Lower leg skin (tissue), 4 donors: ENCODE measurements at regions not wholly inside any gene's neighbourhood (a gene's known extent, or its start where the extent isn't known, plus 50 kb on each side); places are given as distances from the start of the nearest gene placed in this dataset.

Experiments used
- DNase-seq, 2 donors: peaks; one replicate each; pipeline ENCODE4 v3.0.0-alpha.2; 2019; ENCODE audit warnings: low spot score in 2 of 2
- H3K4me3 ChIP-seq: fragments of 200-600 bp; sonication (generic); 2 replicates; pipeline ENCODE4 v1.5.1; 2017; ENCODE audit warnings: mild to moderate bottlenecking, low read depth; ENCODE audit not compliant: poor library complexity, severe bottlenecking
- CTCF ChIP-seq, 3 donors: fragments of 450-650 bp; IDR thresholded peaks; one replicate each; pipeline ENCODE4 v1.5.1; 2016; ENCODE audit warnings: antibody characterized with exemption in 3 of 3, mild to moderate bottlenecking in 3 of 3, moderate library complexity in 2 of 3
- POLR2A ChIP-seq, 2 donors: fragments of 450-650 bp; IDR thresholded peaks; one replicate each; pipeline ENCODE4 v1.6.1; 2016 to 2017; ENCODE audit warnings: antibody characterized with exemption in 2 of 2, mild to moderate bottlenecking in 1 of 2, moderate library complexity in 1 of 2
- WGBS, 2 donors: methylation state at CpG; one replicate each; pipeline ENCODE4 v1.1.5; 2018; 5-methylcytosine and 5-hydroxymethylcytosine counted together
- intact Hi-C: fragments of 100-400 bp; cut with DNase I; formaldehyde crosslinking; loops from one replicate; pipeline ENCODE4 v1.15.0; 2023; ENCODE audit warnings: low total_unique reads

- H3K4me3 ChIP-seq: no peak overlapping the region
- no peak for DNase-seq
- intact Hi-C loops: no loop called here
- TF ChIP-seq CTCF (IDR thresholded peaks at IDR 0.05) (no peak), POLR2A (IDR thresholded peaks at IDR 0.05) (no peak)
Measured at GRCh38 chrX:115364670-115365069, 75.2 kb downstream of the LUZP4 start.

GRCh38 chrX:115366535-115366934 is 77.0 kb downstream of the LUZP4 start:
- WGBS, 2 donors: 0% methylated on average over 1 of the region's 1 CpG
- intact Hi-C loops: no loop called here
- TF ChIP-seq POLR2A (IDR thresholded peaks at IDR 0.05) (no peak), CTCF (IDR thresholded peaks at IDR 0.05) (no peak)
- no peak for DNase-seq
- H3K4me3 ChIP-seq: no peak overlapping the region

GRCh38 chrX:115367455-115367854 is 77.9 kb downstream of the LUZP4 start:
- no peak for DNase-seq
- no peak for TF ChIP-seq CTCF (IDR thresholded peaks at IDR 0.05)
- no peak for TF ChIP-seq POLR2A (IDR thresholded peaks at IDR 0.05)
- intact Hi-C loops: no loop called here
- H3K4me3 ChIP-seq: no peak overlapping the region
- 31 to 34% methylated on average over 6 of the region's 6 CpGs for WGBS, 2 donors

- no peak for TF ChIP-seq CTCF (IDR thresholded peaks at IDR 0.05)
- TF ChIP-seq POLR2A (IDR thresholded peaks at IDR 0.05): no peak
- intact Hi-C loops: no loop called here
- no peak for DNase-seq
- 26 to 44% methylated on average over 2 of the region's 2 CpGs for WGBS, 2 donors
- H3K4me3 ChIP-seq: no peak overlapping the region
Measured at GRCh38 chrX:115367951-115368350, 78.4 kb downstream of the LUZP4 start.

GRCh38 chrX:115368876-115369275 is 79.4 kb downstream of the LUZP4 start:
- DNase-seq: no peak
- intact Hi-C loops: no loop called here
- 72 to 88% methylated on average over 2 of the region's 2 CpGs for WGBS, 2 donors
- TF ChIP-seq POLR2A (IDR thresholded peaks at IDR 0.05) (no peak), CTCF (IDR thresholded peaks at IDR 0.05) (no peak)
- no peak overlapping the region for H3K4me3 ChIP-seq

- DNase-seq: no peak
- intact Hi-C loops: no loop called here
- H3K4me3 ChIP-seq: no peak overlapping the region
- 21 to 31% methylated on average over 4 of the region's 4 CpGs for WGBS, 2 donors
- TF ChIP-seq CTCF (IDR thresholded peaks at IDR 0.05): no peak
- TF ChIP-seq POLR2A (IDR thresholded peaks at IDR 0.05): no peak
Measured at GRCh38 chrX:115372152-115372551, 82.6 kb downstream of the LUZP4 start.
